Trophoblast cell (in vitro differentiated cells and primary cell): ENCODE measurements at regions not wholly inside any gene's neighbourhood (a gene's known extent, or its start where the extent isn't known, plus 50 kb on each side); places are given as distances from the start of the nearest gene placed in this dataset.

ENCODE experiments used
- DNase-seq, 2 donors: peaks; one replicate each; pipeline ENCODE4 v3.0.0-alpha.2; 2016
- H2AFZ ChIP-seq: 2 replicates; pipeline ENCODE4 v1.6.1; 2013; ENCODE audit warnings: low read length, moderate library complexity, mild to moderate bottlenecking; ENCODE audit not compliant: insufficient read depth, poor library complexity
- H2AK5ac ChIP-seq: 2 replicates; pipeline ENCODE4 v1.6.1; 2013; ENCODE audit warnings: mild to moderate bottlenecking, low read length
- H2BK120ac ChIP-seq: 2 replicates; pipeline ENCODE4 v1.6.1; 2013; ENCODE audit warnings: low read length, mild to moderate bottlenecking, moderate library complexity; ENCODE audit not compliant: insufficient read depth, poor library complexity
- H2BK12ac ChIP-seq: 2 replicates; pipeline ENCODE4 v1.6.1; 2013; ENCODE audit warnings: mild to moderate bottlenecking, low read length, moderate library complexity
- H2BK5ac ChIP-seq: 2 replicates; pipeline ENCODE4 v1.6.1; 2013; ENCODE audit warnings: low read length, low read depth, moderate library complexity, mild to moderate bottlenecking; ENCODE audit not compliant: poor library complexity
- H3K14ac ChIP-seq: 2 replicates; pipeline ENCODE4 v1.6.1; 2013; ENCODE audit warnings: mild to moderate bottlenecking, low read length
- H3K18ac ChIP-seq: 2 replicates; pipeline ENCODE4 v1.6.1; 2013; ENCODE audit warnings: mild to moderate bottlenecking, low read length
- H3K23ac ChIP-seq: 2 replicates; pipeline ENCODE4 v1.6.1; 2013; ENCODE audit warnings: low read length
- H3K27ac ChIP-seq: 2 replicates; pipeline ENCODE4 v1.5.1; 2013; ENCODE audit warnings: low read depth, mild to moderate bottlenecking, inconsistent platforms, low read length, moderate library complexity
- H3K27me3 ChIP-seq: 2 replicates; pipeline ENCODE4 v1.6.1; 2013; ENCODE audit warnings: inconsistent platforms, mild to moderate bottlenecking, low read length, moderate library complexity; ENCODE audit not compliant: insufficient read depth
- H3K36me3 ChIP-seq, 2 experiments: 1 replicate in 1 of 2; 2 replicates in 1 of 2; pipeline ENCODE4 v1.6.1; 2013; ENCODE audit warnings: low read length in 2 of 2, mild to moderate bottlenecking in 2 of 2, moderate library complexity in 1 of 2; ENCODE audit not compliant: insufficient read depth in 2 of 2, control insufficient read depth in 1 of 2
- H3K4ac ChIP-seq: 2 replicates; pipeline ENCODE4 v1.6.1; 2013; ENCODE audit warnings: low read depth, mild to moderate bottlenecking, low read length, moderate library complexity
- H3K4me1 ChIP-seq, 2 experiments: 1 replicate in 1 of 2; 2 replicates in 1 of 2; pipeline ENCODE4 v1.6.1; 2013; ENCODE audit warnings: low read length in 2 of 2, mild to moderate bottlenecking in 2 of 2, moderate library complexity in 1 of 2; ENCODE audit not compliant: insufficient read depth in 2 of 2, control insufficient read depth in 1 of 2
- H3K4me2 ChIP-seq: 2 replicates; pipeline ENCODE4 v1.6.1; 2013; ENCODE audit warnings: inconsistent platforms, mild to moderate bottlenecking, low read length, moderate library complexity
- H3K4me3 ChIP-seq: 2 replicates; pipeline ENCODE4 v1.5.1; 2013; ENCODE audit warnings: mild to moderate bottlenecking, low read depth, low read length, inconsistent platforms
- H3K79me1 ChIP-seq: one replicate; pipeline ENCODE4 v1.6.1; 2013; ENCODE audit warnings: low read length
- H3K79me2 ChIP-seq: 2 replicates; pipeline ENCODE4 v1.6.1; 2013; ENCODE audit warnings: low read length, mild to moderate bottlenecking; ENCODE audit not compliant: control insufficient read depth, insufficient read depth, poor library complexity
- H3K9ac ChIP-seq: 2 replicates; pipeline ENCODE4 v1.6.1; 2013; ENCODE audit warnings: mild to moderate bottlenecking, low read length
- H3K9me3 ChIP-seq: 2 replicates; pipeline ENCODE4 v1.6.1; 2013; ENCODE audit warnings: low read depth, mild to moderate bottlenecking, control low read depth, inconsistent platforms, low read length; ENCODE audit not compliant: insufficient read depth
- H4K12ac ChIP-seq: 2 replicates; pipeline ENCODE4 v1.6.1; 2013; ENCODE audit warnings: low read depth, mild to moderate bottlenecking, low read length, moderate library complexity
- H4K8ac ChIP-seq: 2 replicates; pipeline ENCODE4 v1.6.1; 2013; ENCODE audit warnings: low read depth, mild to moderate bottlenecking, low read length, moderate library complexity
- H4K91ac ChIP-seq: one replicate; pipeline ENCODE4 v1.6.1; 2013; ENCODE audit warnings: low read depth, mild to moderate bottlenecking, low read length, moderate library complexity
- WGBS: extraction: QIAGEN DNeasy Blood & Tissue Kit; methylation state at CpG from one replicate; pipeline ENCODE4 v1.1.7; 2013; ENCODE audit warnings: missing lambda C conversion rate; ENCODE audit not compliant: insufficient read length, insufficient coverage; ENCODE audit errors: extremely low coverage; 5-methylcytosine and 5-hydroxymethylcytosine counted together

- H3K79me2 ChIP-seq = no peaks in the 10 kb centered on the region
- DNase-seq = no peak
- H3K9ac ChIP-seq = no peak overlapping the region
- WGBS = no CpG with 5 or more reads among the region's 2 CpGs
- no peak overlapping the region for H4K91ac ChIP-seq
- no peak overlapping the region for H3K14ac ChIP-seq
- peaks cover 9% of the 10 kb centered on the region for H3K79me1 ChIP-seq
- H3K4me2 ChIP-seq = no peak overlapping the region
- no peaks in the 10 kb centered on the region for H3K36me3 ChIP-seq
- H3K4me1 ChIP-seq = peaks cover 5 to 6% of the 10 kb centered on the region in 2 experiments
- no peak overlapping the region for H3K4me3 ChIP-seq
- no peak overlapping the region for H2AK5ac ChIP-seq
- H2AFZ ChIP-seq = no peak overlapping the region
- H4K8ac ChIP-seq = no peak overlapping the region
- no peak overlapping the region for H3K27ac ChIP-seq
- no peak overlapping the region for H3K23ac ChIP-seq
- H2BK12ac ChIP-seq = no peak overlapping the region
- no peak overlapping the region for H3K18ac ChIP-seq
- no peak overlapping the region for H2BK5ac ChIP-seq
- no peaks in the 10 kb centered on the region for H3K27me3 ChIP-seq
- H4K12ac ChIP-seq = no peak overlapping the region
- no peak overlapping the region for H3K4ac ChIP-seq
- no peak overlapping the region for H2BK120ac ChIP-seq
- no peaks in the 10 kb centered on the region for H3K9me3 ChIP-seq
Measured at GRCh38 chr5:106127985-106128384, 1542.8 kb downstream of the EFNA5 start.

GRCh38 chr5:106127341-106127781 lies 1543.4 kb downstream of the EFNA5 start:
- Histone ChIP-seq H3K27me3 (no peaks in the 10 kb centered on the region), H2BK120ac (peak overlapping the region; percentile 25), H3K79me1 (peaks cover 9% of the 10 kb centered on the region), H3K4me2 (peak overlapping the region; percentile 24), H2BK12ac (peak overlapping the region; percentile 37), H3K27ac (peak overlapping the region; percentile 36), H3K9me3 (no peaks in the 10 kb centered on the region), H3K18ac (no peak overlapping the region), H2AK5ac (no peak overlapping the region), H2AFZ (no peak overlapping the region), H3K9ac (no peak overlapping the region), H3K4ac (no peak overlapping the region), H4K8ac (no peak overlapping the region), H3K4me1 (peaks cover 5 to 6% of the 10 kb centered on the region in 2 experiments), H3K36me3 (no peaks in the 10 kb centered on the region), H3K23ac (no peak overlapping the region), H2BK5ac (no peak overlapping the region), H3K4me3 (no peak overlapping the region), H4K91ac (no peak overlapping the region), H3K79me2 (no peaks in the 10 kb centered on the region), H3K14ac (peak overlapping the region; percentile 9), H4K12ac (no peak overlapping the region)
- no CpG with 5 or more reads among the region's 1 CpG for WGBS
- DNase-seq = peak; percentile 68 to 89

- Histone ChIP-seq H3K4me3 (no peak overlapping the region), H3K14ac (no peak overlapping the region), H3K27me3 (no peaks in the 10 kb centered on the region), H3K23ac (no peak overlapping the region), H4K91ac (no peak overlapping the region), H2BK5ac (no peak overlapping the region), H3K27ac (no peak overlapping the region), H3K9me3 (no peaks in the 10 kb centered on the region), H4K12ac (no peak overlapping the region), H3K4ac (no peak overlapping the region), H3K79me2 (no peaks in the 10 kb centered on the region), H2AFZ (no peak overlapping the region), H2BK12ac (no peak overlapping the region), H3K4me2 (no peak overlapping the region), H3K79me1 (peaks cover 3% of the 10 kb centered on the region), H2BK120ac (no peak overlapping the region), H3K18ac (no peak overlapping the region), H2AK5ac (no peak overlapping the region), H3K36me3 (no peaks in the 10 kb centered on the region), H4K8ac (no peak overlapping the region), H3K9ac (no peak overlapping the region), H3K4me1 (peaks cover 3% of the 10 kb centered on the region in 2 experiments)
- DNase-seq = peak; percentile 4 to 64
- WGBS = no CpG with 5 or more reads among the region's 7 CpGs
Measured at GRCh38 chr5:106121972-106122605, 1548.6 kb downstream of the EFNA5 start.

GRCh38 chr5:106116682-106117081 lies 1554.1 kb downstream of the EFNA5 start:
- H4K12ac ChIP-seq = no peak overlapping the region
- H3K9me3 ChIP-seq = no peaks in the 10 kb centered on the region
- no peaks in the 10 kb centered on the region for H3K36me3 ChIP-seq
- no peak overlapping the region for H2BK5ac ChIP-seq
- no peak overlapping the region for H3K9ac ChIP-seq
- H4K8ac ChIP-seq = no peak overlapping the region
- no peaks in the 10 kb centered on the region for H3K79me1 ChIP-seq
- no peaks in the 10 kb centered on the region for H3K27me3 ChIP-seq
- H3K4me1 ChIP-seq = no peaks in the 10 kb centered on the region
- H3K4me3 ChIP-seq = no peak overlapping the region
- H3K27ac ChIP-seq = no peak overlapping the region
- H3K14ac ChIP-seq = no peak overlapping the region
- no peak overlapping the region for H2AFZ ChIP-seq
- H3K79me2 ChIP-seq = no peaks in the 10 kb centered on the region
- DNase-seq = no peak
- H2BK120ac ChIP-seq = no peak overlapping the region
- WGBS = no CpG with 5 or more reads among the region's 3 CpGs
- no peak overlapping the region for H3K4me2 ChIP-seq
- no peak overlapping the region for H3K18ac ChIP-seq
- H4K91ac ChIP-seq = no peak overlapping the region
- H2AK5ac ChIP-seq = no peak overlapping the region
- no peak overlapping the region for H2BK12ac ChIP-seq
- no peak overlapping the region for H3K4ac ChIP-seq
- no peak overlapping the region for H3K23ac ChIP-seq
